Epithelial cell of proximal tubule (primary cell): ENCODE measurements at regions not wholly inside any gene's neighbourhood (a gene's known extent, or its start where the extent isn't known, plus 50 kb on each side); places are given as distances from the start of the nearest gene placed in this dataset.
"Not testable (repeated sequence)": the region's sequence is repeated elsewhere in the genome, so short reads cannot be mapped to it uniquely, and the experiment has no call there.

Experiments used
- DNase-seq: peaks from one replicate; pipeline ENCODE4 v3.0.0-alpha.2; 2011; ENCODE audit warnings: low read depth
- H3K4me3 ChIP-seq: 2 replicates; pipeline ENCODE4 v1.5.1; 2011; ENCODE audit warnings: low read depth, mild to moderate bottlenecking, low read length
- TF ChIP-seq, protein P1 (sequence below): conservative IDR thresholded peaks from 2 replicates; pipeline ENCODE4 v1.5.1; 2012; ENCODE audit warnings: low read depth, mild to moderate bottlenecking, low read length

DNA sequence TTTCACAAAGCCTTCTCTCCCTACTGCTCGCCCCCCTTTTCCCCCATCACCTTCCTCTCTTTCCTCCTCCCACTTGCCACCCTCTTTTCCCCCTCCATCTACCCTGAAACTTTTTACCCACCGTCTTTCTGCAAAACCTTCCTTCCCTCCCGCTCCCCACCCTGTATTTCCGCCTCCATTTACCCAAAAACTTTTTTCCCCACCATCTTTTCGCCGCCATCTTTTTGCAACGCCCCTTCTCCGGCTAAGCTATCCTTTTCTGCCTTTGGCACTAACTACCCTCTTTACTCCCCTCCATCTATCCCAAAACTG is 205.2 kb upstream of the WSB1 start:
- TF ChIP-seq, protein P1, sequence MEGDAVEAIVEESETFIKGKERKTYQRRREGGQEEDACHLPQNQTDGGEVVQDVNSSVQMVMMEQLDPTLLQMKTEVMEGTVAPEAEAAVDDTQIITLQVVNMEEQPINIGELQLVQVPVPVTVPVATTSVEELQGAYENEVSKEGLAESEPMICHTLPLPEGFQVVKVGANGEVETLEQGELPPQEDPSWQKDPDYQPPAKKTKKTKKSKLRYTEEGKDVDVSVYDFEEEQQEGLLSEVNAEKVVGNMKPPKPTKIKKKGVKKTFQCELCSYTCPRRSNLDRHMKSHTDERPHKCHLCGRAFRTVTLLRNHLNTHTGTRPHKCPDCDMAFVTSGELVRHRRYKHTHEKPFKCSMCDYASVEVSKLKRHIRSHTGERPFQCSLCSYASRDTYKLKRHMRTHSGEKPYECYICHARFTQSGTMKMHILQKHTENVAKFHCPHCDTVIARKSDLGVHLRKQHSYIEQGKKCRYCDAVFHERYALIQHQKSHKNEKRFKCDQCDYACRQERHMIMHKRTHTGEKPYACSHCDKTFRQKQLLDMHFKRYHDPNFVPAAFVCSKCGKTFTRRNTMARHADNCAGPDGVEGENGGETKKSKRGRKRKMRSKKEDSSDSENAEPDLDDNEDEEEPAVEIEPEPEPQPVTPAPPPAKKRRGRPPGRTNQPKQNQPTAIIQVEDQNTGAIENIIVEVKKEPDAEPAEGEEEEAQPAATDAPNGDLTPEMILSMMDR: no peak
- no peak for DNase-seq

DNA sequence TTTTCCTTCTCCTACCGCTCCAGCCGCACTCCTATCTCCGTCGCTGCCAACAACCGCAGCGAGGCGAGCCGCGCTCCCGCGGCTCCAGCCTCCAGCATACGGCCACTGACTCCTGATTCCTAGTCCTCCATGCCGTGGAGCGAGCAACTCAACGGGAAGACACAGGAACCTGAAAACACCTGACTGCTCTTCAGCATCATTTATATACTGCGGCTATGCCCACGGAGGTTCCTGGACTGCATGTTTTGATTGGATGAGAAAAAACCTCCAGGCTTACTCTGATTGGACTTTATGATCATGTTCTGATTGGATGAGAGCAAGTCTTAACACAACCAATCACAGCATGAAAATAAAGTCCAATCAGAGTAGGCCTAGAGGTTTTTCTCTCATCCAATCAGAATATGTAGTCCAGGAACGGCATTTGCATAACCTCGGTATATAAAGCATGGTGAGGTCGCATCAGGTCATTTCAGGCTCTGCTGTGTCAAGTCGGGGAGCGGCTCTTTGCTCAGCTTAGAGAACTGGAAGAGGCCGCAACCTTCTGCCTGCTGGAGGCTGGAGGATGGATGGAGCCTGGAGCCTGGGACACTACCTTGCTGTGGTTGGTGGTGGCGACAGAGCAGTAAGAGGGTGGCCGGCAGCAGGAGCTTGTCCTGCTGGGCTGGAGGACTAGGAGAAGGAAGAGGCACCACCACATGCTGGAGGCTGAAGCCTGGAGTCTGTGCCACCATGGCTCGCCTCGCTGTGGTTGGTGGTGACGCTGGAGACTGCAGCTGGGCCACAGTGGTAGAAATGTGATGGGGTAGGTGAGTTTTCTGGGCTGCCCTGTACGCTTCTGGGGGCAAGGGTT is 204.6 kb upstream of the WSB1 start:
- DNase-seq, H3K4me3 ChIP-seq: not testable (repeated sequence)

More for the DNA sequence above, 205.2 kb upstream of the WSB1 start:
- H3K4me3 ChIP-seq: no peak overlapping the region

- no peak overlapping the region for H3K4me3 ChIP-seq
- TF ChIP-seq, protein P1: no peak
- no peak for DNase-seq
Measured at GRCh38 chr17:27089929-27090247, 204.0 kb upstream of the WSB1 start.

- H3K4me3 ChIP-seq, DNase-seq: not testable (repeated sequence)
Measured at GRCh38 chr17:27090450-27091042, 203.4 kb upstream of the WSB1 start.

- no peak for DNase-seq
- H3K4me3 ChIP-seq: no peak overlapping the region
- TF ChIP-seq, protein P1: no peak
Measured at GRCh38 chr17:27091043-27091497, 202.8 kb upstream of the WSB1 start.

GRCh38 chr17:27094179-27094578 is 199.7 kb upstream of the WSB1 start:
- H3K4me3 ChIP-seq, DNase-seq: not testable (repeated sequence)

DNA sequence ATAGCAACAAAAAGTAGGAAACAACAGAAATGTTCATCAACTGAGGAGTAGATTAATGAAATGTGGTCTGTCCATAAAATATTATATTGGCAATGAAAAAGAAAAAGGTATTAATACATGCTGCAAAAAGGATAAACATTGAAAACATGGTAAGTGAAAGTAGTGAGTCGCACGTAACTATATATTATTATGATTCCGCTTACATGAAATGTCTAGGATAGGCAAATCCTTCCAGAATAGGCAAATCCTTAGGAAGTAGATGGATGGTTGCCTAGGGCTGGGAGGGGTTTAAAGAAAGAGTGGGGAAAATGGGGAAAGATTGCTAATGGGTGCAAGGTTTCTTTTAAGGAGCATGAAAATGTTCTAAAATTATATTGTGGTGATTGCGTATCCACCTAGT is 198.1 kb upstream of the WSB1 start:
- H3K4me3 ChIP-seq, DNase-seq: not testable (repeated sequence)

DNA sequence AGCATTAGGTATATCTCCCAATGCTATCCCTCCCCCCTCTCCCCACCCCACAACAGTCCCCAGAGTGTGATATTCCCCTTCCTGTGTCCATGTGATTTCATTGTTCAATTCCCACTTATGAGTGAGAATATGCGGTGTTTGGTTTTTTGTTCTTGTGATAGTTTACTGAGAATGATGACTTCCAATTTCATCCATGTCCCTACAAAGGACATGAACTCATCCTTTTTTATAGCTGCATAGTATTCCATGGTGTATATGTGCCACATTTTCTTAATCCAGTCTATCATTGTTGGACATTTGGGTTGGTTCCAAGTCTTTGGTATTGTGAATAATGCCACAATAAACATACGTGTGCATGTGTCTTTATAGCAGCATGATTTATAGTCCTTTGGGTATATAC is 194.6 kb upstream of the WSB1 start:
- H3K4me3 ChIP-seq, DNase-seq: not testable (repeated sequence)

GRCh38 chr17:27104605-27105221 is 189.2 kb upstream of the WSB1 start:
- not testable (repeated sequence) for H3K4me3 ChIP-seq, DNase-seq

DNA sequence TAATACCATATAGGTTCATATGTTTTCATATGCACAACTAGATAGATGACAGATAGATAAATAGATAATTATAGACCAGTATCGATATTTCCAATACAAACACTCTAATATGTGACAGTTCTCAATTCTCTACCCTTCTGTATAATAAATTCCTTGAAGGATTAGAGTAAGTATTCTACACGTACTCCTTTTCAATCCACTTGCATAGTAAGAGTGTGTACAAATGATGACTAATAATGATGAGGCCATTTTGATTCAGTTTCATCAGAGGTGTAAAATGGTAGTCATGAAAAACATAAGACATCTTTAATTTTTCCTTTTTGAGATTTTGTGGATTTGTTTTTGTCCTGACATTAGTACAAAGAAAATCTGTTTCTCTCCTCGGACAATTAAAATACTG is 188.3 kb upstream of the WSB1 start:
- TF ChIP-seq, protein P1: no peak
- H3K4me3 ChIP-seq: no peak overlapping the region
- DNase-seq: no peak
